Common myeloid progenitor, CD34-positive (primary cell): ENCODE measurements at regions not wholly inside any gene's neighbourhood (a gene's known extent, or its start where the extent isn't known, plus 50 kb on each side); places are given as distances from the start of the nearest gene placed in this dataset.

Experiments used
- CTCF ChIA-PET: fragments of 350-600 bp; sonication (Branson Sonifier 250); formaldehyde crosslinking; loops from one replicate; lab custom pipeline; 2021; ENCODE audit warnings: antibody characterized with exemption; lab: Charles Lee
- POLR2A ChIA-PET: fragments of 350-600 bp; sonication (Branson Sonifier 250); formaldehyde crosslinking; loops from one replicate; lab custom pipeline; 2021; ENCODE audit warnings: antibody characterized with exemption; lab: Charles Lee
- DNase-seq, 3 donors: peaks; one replicate each; pipeline versions ENCODE4 v3.0.0 to v3.0.0-alpha.2; 2013
- H3K27ac ChIP-seq, 2 experiments: 1 replicate in 1 of 2; 2 replicates in 1 of 2; pipeline ENCODE4 v1.7.0; 2013; ENCODE audit warnings: inconsistent platforms in 2 of 2, low read length in 2 of 2, mild to moderate bottlenecking in 2 of 2, low read depth in 1 of 2, moderate library complexity in 1 of 2; ENCODE audit not compliant: severe bottlenecking in 2 of 2, insufficient read depth in 1 of 2, poor library complexity in 1 of 2
- H3K27me3 ChIP-seq, 5 experiments: replicated peaks in 2 of 5; 1 replicate in 3 of 5; 2 replicates in 2 of 5; pipeline versions ENCODE4 v1.6.1 to v1.7.0; 2013; ENCODE audit warnings: low read length in 4 of 5, mild to moderate bottlenecking in 2 of 5, moderate library complexity in 2 of 5, inconsistent platforms in 1 of 5; ENCODE audit not compliant: insufficient read depth in 5 of 5, control insufficient read depth in 4 of 5
- H3K36me3 ChIP-seq, 4 experiments: 1 replicate in 2 of 4; 2 replicates in 2 of 4; pipeline versions ENCODE4 v1.6.1 to v1.7.0; 2013; ENCODE audit warnings: low read length in 3 of 4, control low read depth in 1 of 4, mild to moderate bottlenecking in 1 of 4; ENCODE audit not compliant: control insufficient read depth in 4 of 4, insufficient read depth in 4 of 4
- H3K4me1 ChIP-seq, 4 experiments: 1 replicate in 3 of 4; 2 replicates in 1 of 4; pipeline versions ENCODE4 v1.6.1 to v1.7.1; 2013; ENCODE audit warnings: low read length in 3 of 4, mild to moderate bottlenecking in 3 of 4, control low read depth in 1 of 4, inconsistent platforms in 1 of 4, moderate library complexity in 1 of 4; ENCODE audit not compliant: control insufficient read depth in 4 of 4, insufficient read depth in 4 of 4; ENCODE audit errors: control extremely low read depth in 1 of 4
- H3K4me3 ChIP-seq, 7 experiments: 1 replicate in 4 of 7; 2 replicates in 3 of 7; pipeline versions ENCODE4 v1.5.1 to v1.7.0; 2013; ENCODE audit warnings: mild to moderate bottlenecking in 7 of 7, low read length in 6 of 7, moderate library complexity in 6 of 7, inconsistent platforms in 2 of 7, low read depth in 2 of 7, control low read depth in 1 of 7; ENCODE audit not compliant: insufficient read depth in 4 of 7, control insufficient read depth in 1 of 7; ENCODE audit errors: extremely low read depth in 1 of 7
- H3K9me3 ChIP-seq, 5 experiments: 1 replicate in 4 of 5; 2 replicates in 1 of 5; pipeline versions ENCODE4 v1.6.1 to v1.7.1; 2013; ENCODE audit warnings: low read length in 4 of 5, mild to moderate bottlenecking in 2 of 5, inconsistent platforms in 1 of 5, low read depth in 1 of 5, moderate library complexity in 1 of 5; ENCODE audit not compliant: control insufficient read depth in 4 of 5, insufficient read depth in 2 of 5; ENCODE audit errors: control extremely low read depth in 1 of 5
- WGBS: methylation state at CpG from one replicate; pipeline ENCODE4 v1.1.5; 2013; ENCODE audit not compliant: insufficient coverage; 5-methylcytosine and 5-hydroxymethylcytosine counted together

GRCh38 chr2:16775899-16776231 is 110.2 kb upstream of the CYRIA start:
- peaks cover 0 to 3% (median 0%) of the 10 kb centered on the region in 5 experiments for H3K9me3 ChIP-seq
- H3K4me1 ChIP-seq: no peaks in the 10 kb centered on the region
- no CpG with 5 or more reads among the region's 1 CpG for WGBS
- ChIA-PET POLR2A (no interaction called here), CTCF (interaction anchor here (0.9 to 5.1 kb wide), 5 partner anchors 9 to 906 kb away, joined by 3 to 39 read pairs (median 8); no protein-coding TSS in a partner anchor)
- H3K27ac ChIP-seq: no peak overlapping the region
- H3K36me3 ChIP-seq: no peaks in the 10 kb centered on the region
- no peaks in the 10 kb centered on the region for H3K27me3 ChIP-seq
- no peak overlapping the region for H3K4me3 ChIP-seq
- no peak for DNase-seq

- peaks cover 0 to 2% (median 0%) of the 10 kb centered on the region in 5 experiments for H3K9me3 ChIP-seq
- H3K27me3 ChIP-seq: peaks cover 0 to 3% (median 0%) of the 10 kb centered on the region in 5 experiments
- CTCF ChIA-PET: interaction anchor here (0.9 to 5.1 kb wide), 5 partner anchors 9 to 896 kb away, joined by 3 to 39 read pairs (median 8); no protein-coding TSS in a partner anchor
- H3K36me3 ChIP-seq: no peaks in the 10 kb centered on the region
- no peaks in the 10 kb centered on the region for H3K4me1 ChIP-seq
- DNase-seq: no peak
- no peak overlapping the region for H3K4me3 ChIP-seq
- 89% methylated on average over 13 of the region's 16 CpGs for WGBS
- POLR2A ChIA-PET: no interaction called here
- no peak overlapping the region for H3K27ac ChIP-seq
Observed at GRCh38 chr2:16774980-16775898, 109.6 kb upstream of the CYRIA start.

GRCh38 chr2:16774091-16774490 is 108.5 kb upstream of the CYRIA start:
- ChIA-PET CTCF (interaction anchor here (0.8 to 3.9 kb wide), 14 partner anchors 9 to 897 kb away, joined by 3 to 56 read pairs (median 4); no protein-coding TSS in a partner anchor), POLR2A (no interaction called here)
- Histone ChIP-seq H3K36me3 (no peaks in the 10 kb centered on the region), H3K27me3 (peaks cover 0 to 3% (median 0%) of the 10 kb centered on the region in 5 experiments), H3K27ac (no peak overlapping the region), H3K4me3 (no peak overlapping the region), H3K9me3 (no peaks in the 10 kb centered on the region), H3K4me1 (no peaks in the 10 kb centered on the region)
- peak in 2 of 3 donors; percentile 11 to 26 for DNase-seq
- 86% methylated on average over 1 of the region's 2 CpGs for WGBS

- Histone ChIP-seq H3K36me3 (no peaks in the 10 kb centered on the region), H3K9me3 (no peaks in the 10 kb centered on the region), H3K4me3 (no peak overlapping the region), H3K27me3 (peaks cover 0 to 3% (median 0%) of the 10 kb centered on the region in 5 experiments), H3K4me1 (no peaks in the 10 kb centered on the region), H3K27ac (no peak overlapping the region)
- POLR2A ChIA-PET: no interaction called here
- 0% methylated on average over 1 of the region's 8 CpGs for WGBS
- DNase-seq: peak; percentile 52 to 76 (median 70)
- CTCF ChIA-PET: interaction anchor here (0.6 to 8.1 kb wide), 24 partner anchors 10 to 898 kb away, joined by 3 to 56 read pairs (median 4); no protein-coding TSS in a partner anchor
Observed at GRCh38 chr2:16773080-16773713, 107.6 kb upstream of the CYRIA start.

GRCh38 chr2:16767789-16768476 is 102.3 kb upstream of the CYRIA start:
- DNase-seq: no peak
- Histone ChIP-seq H3K4me3 (no peak overlapping the region), H3K27ac (no peak overlapping the region), H3K36me3 (no peaks in the 10 kb centered on the region), H3K27me3 (peaks cover 0 to 3% (median 0%) of the 10 kb centered on the region in 5 experiments), H3K9me3 (peaks cover 0 to 3% (median 0%) of the 10 kb centered on the region in 5 experiments), H3K4me1 (peaks cover 0 to 11% (median 0%) of the 10 kb centered on the region in 4 experiments)
- ChIA-PET CTCF (interaction anchor here (0.9 to 8.1 kb wide), 4 partner anchors 11 to 542 kb away, joined by 3 to 54 read pairs (median 7); no protein-coding TSS in a partner anchor), POLR2A (no interaction called here)
- WGBS: no CpG with 5 or more reads among the region's 3 CpGs

- H3K4me3 ChIP-seq: no peak overlapping the region
- H3K27ac ChIP-seq: no peak overlapping the region
- no peaks in the 10 kb centered on the region for H3K36me3 ChIP-seq
- POLR2A ChIA-PET: no interaction called here
- peaks cover 0 to 3% (median 0%) of the 10 kb centered on the region in 5 experiments for H3K9me3 ChIP-seq
- H3K27me3 ChIP-seq: peaks cover 0 to under 1% (median 0%) of the 10 kb centered on the region in 5 experiments
- CTCF ChIA-PET: interaction anchor here (2.0 to 8.1 kb wide), 2 partner anchors 9 to 544 kb away, joined by 6 to 54 read pairs; no protein-coding TSS in a partner anchor
- 98% methylated on average over 5 of the region's 7 CpGs for WGBS
- no peak for DNase-seq
- peaks cover 0 to 11% (median 0%) of the 10 kb centered on the region in 4 experiments for H3K4me1 ChIP-seq
Observed at GRCh38 chr2:16765356-16765755, 99.7 kb upstream of the CYRIA start.
